Liver (tissue), 3 donors: ENCODE measurements at regions not wholly inside any gene's neighbourhood (a gene's known extent, or its start where the extent isn't known, plus 50 kb on each side); places are given as distances from the start of the nearest gene placed in this dataset.

Experiments used
- ATF3 ChIP-seq: IDR thresholded peaks from 2 replicates; pipeline ENCODE4 v1.6.1; 2016; ENCODE audit warnings: antibody characterized with exemption
- EGR1 ChIP-seq, 2 donors: IDR thresholded peaks; 2 replicates each; pipeline ENCODE4 v1.6.1; 2016 to 2018; ENCODE audit warnings: antibody characterized with exemption in 2 of 2, low read depth in 2 of 2
- GABPA ChIP-seq, 2 donors: IDR thresholded peaks in 1 of 2; conservative IDR thresholded peaks in 1 of 2; 2 replicates each; pipeline ENCODE4 v1.6.1; 2016; ENCODE audit warnings: antibody characterized with exemption in 2 of 2, mild to moderate bottlenecking in 1 of 2, moderate library complexity in 1 of 2
- HNF4G ChIP-seq: IDR thresholded peaks from 2 replicates; pipeline ENCODE4 v1.6.1; 2016; ENCODE audit warnings: antibody characterized with exemption
- JUND ChIP-seq, 2 donors: IDR thresholded peaks; 2 replicates each; pipeline ENCODE4 v1.6.1; 2016; ENCODE audit warnings: antibody characterized with exemption in 2 of 2
- RAD21 ChIP-seq, 2 donors: IDR thresholded peaks; 2 replicates each; pipeline ENCODE4 v1.6.1; 2016; ENCODE audit warnings: antibody characterized with exemption in 2 of 2, mild to moderate bottlenecking in 2 of 2
- RXRA ChIP-seq, 2 donors: IDR thresholded peaks; 2 replicates each; pipeline ENCODE4 v1.6.1; 2017 to 2018; ENCODE audit warnings: antibody characterized with exemption in 2 of 2, mild to moderate bottlenecking in 1 of 2
- SP1 ChIP-seq: IDR thresholded peaks from 2 replicates; pipeline ENCODE4 v1.6.1; 2018; ENCODE audit warnings: antibody characterized with exemption, mild to moderate bottlenecking
- TAF1 ChIP-seq: conservative IDR thresholded peaks from 2 replicates; pipeline ENCODE4 v1.6.1; 2016; ENCODE audit warnings: antibody characterized with exemption, mild to moderate bottlenecking
- TF ChIP-seq, protein P1 (sequence below): fragments of 150-350 bp; IDR thresholded peaks from 2 replicates; pipeline ENCODE4 v1.5.1; 2017; ENCODE audit warnings: improper control_type of control experiment, low read depth, low read length; ENCODE audit not compliant: missing input control
- TF ChIP-seq, protein P2 (sequence below): IDR thresholded peaks from 2 replicates; pipeline ENCODE4 v1.6.1; 2016; ENCODE audit warnings: antibody characterized with exemption
- TF ChIP-seq, protein P3 (sequence below): IDR thresholded peaks from 2 replicates; pipeline ENCODE4 v1.6.1; 2016; ENCODE audit warnings: antibody characterized with exemption
- donor health status: healthy.
- donor health status: healthy.

DNA sequence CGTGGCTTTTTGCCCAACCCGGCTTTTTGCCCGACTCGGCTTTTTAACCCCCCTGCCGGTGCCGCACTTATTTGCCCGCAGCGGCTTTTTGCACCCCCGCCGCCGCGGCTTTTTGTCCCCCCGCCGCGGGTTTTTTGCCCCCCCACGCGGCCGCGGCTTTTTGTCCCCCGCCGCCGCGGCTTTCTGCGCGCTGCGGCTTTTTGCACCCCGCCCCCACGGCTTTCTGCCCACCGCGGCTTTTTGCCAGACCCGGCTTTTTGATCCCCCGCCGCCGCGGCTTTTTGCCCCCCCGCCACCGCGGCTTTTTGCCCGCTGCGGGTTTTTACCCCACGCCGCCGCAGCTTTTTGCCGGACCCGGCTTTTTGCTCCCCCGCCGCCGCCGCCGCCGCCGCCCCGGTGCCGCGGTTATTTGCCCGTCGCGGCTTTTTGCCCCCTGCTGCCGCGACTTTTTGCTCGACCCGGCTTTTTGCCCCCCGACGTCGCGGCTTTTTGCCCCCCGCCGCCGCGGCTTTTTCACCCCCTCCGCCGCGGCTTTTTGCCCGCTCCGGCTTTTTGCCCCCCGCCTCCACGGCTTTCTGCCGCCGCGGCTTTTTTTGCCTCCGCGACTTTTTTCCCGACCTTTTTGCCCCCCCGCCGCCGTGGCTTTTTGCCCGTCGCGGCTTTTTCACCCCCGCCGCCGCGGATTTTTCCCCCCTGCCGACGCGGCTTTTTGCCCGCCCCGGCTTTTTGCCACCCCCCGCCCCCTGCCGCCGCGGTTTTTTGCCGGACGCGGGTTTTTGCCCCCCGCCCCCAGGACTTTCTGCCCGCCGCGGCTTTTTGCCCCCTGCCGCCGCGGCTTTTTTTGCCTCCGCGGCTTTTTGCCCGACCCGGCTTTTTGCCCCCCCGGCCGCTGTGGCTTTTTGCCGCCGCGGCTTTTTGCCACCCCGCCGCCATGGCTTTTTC, 2786.5 kb downstream of the RPIA start:
- TF ChIP-seq, protein P1, sequence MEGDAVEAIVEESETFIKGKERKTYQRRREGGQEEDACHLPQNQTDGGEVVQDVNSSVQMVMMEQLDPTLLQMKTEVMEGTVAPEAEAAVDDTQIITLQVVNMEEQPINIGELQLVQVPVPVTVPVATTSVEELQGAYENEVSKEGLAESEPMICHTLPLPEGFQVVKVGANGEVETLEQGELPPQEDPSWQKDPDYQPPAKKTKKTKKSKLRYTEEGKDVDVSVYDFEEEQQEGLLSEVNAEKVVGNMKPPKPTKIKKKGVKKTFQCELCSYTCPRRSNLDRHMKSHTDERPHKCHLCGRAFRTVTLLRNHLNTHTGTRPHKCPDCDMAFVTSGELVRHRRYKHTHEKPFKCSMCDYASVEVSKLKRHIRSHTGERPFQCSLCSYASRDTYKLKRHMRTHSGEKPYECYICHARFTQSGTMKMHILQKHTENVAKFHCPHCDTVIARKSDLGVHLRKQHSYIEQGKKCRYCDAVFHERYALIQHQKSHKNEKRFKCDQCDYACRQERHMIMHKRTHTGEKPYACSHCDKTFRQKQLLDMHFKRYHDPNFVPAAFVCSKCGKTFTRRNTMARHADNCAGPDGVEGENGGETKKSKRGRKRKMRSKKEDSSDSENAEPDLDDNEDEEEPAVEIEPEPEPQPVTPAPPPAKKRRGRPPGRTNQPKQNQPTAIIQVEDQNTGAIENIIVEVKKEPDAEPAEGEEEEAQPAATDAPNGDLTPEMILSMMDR = no peak
- TF ChIP-seq TAF1 = no peak
- TF ChIP-seq JUND (IDR thresholded peaks at IDR 0.05) = no peak
- TF ChIP-seq HNF4G = no peak
- TF ChIP-seq, protein P2, sequence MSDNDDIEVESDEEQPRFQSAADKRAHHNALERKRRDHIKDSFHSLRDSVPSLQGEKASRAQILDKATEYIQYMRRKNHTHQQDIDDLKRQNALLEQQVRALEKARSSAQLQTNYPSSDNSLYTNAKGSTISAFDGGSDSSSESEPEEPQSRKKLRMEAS = no peak
- no peak for TF ChIP-seq EGR1 (IDR thresholded peaks at IDR 0.05; ENCODE audit: low read depth in 2 of 2)
- TF ChIP-seq, protein P3, sequence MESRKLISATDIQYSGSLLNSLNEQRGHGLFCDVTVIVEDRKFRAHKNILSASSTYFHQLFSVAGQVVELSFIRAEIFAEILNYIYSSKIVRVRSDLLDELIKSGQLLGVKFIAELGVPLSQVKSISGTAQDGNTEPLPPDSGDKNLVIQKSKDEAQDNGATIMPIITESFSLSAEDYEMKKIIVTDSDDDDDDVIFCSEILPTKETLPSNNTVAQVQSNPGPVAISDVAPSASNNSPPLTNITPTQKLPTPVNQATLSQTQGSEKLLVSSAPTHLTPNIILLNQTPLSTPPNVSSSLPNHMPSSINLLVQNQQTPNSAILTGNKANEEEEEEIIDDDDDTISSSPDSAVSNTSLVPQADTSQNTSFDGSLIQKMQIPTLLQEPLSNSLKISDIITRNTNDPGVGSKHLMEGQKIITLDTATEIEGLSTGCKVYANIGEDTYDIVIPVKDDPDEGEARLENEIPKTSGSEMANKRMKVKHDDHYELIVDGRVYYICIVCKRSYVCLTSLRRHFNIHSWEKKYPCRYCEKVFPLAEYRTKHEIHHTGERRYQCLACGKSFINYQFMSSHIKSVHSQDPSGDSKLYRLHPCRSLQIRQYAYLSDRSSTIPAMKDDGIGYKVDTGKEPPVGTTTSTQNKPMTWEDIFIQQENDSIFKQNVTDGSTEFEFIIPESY = no peak
- TF ChIP-seq SP1 = no peak
- TF ChIP-seq RXRA (IDR thresholded peaks at IDR 0.05) = no peak
- TF ChIP-seq RAD21 (IDR thresholded peaks at IDR 0.05) = no peak
- no peak for TF ChIP-seq GABPA (IDR thresholded peaks at IDR 0.05 in 1 of 2, conservative IDR thresholded peaks at IDR 0.05 in 1 of 2)
- TF ChIP-seq ATF3 = no peak
